HCT116 (cell line): ENCODE measurements at regions not wholly inside any gene's neighbourhood (a gene's known extent, or its start where the extent isn't known, plus 50 kb on each side); places are given as distances from the start of the nearest gene placed in this dataset.

ENCODE experiments used
- ATAC-seq: fragments of 200-7000 bp; cut with Tn5 transposase; 2 replicates; pipeline ENCODE4 v1.9.1; 2020; ENCODE audit warnings: mild to moderate bottlenecking, moderate library complexity
- BruUV-seq: library from RNA; stranded (reverse); fragments of 400-500 nt; replicated peaks from 2 replicates; lab custom pipeline; 2021; lab: Mats Ljungman, UMichigan
- CTCF ChIA-PET: fragments of 300-600 bp; sonication (Branson Sonifier 250); formaldehyde crosslinking; loops from one replicate; lab custom pipeline; 2021; ENCODE audit warnings: antibody characterized with exemption; lab: Charles Lee
- POLR2A ChIA-PET: fragments of 300-600, 350-600 bp; sonication (Branson Sonifier 250); formaldehyde crosslinking; loops from one replicate; lab custom pipeline; 2021; ENCODE audit warnings: antibody characterized with exemption; lab: Charles Lee
- RAD21 ChIA-PET, 2 experiments: fragments of 300-600 bp; sonication (Branson Sonifier 250); formaldehyde crosslinking; loops; one replicate each; lab custom pipeline; 2023; ENCODE audit warnings: low total read pairs in 2 of 2; ENCODE audit not compliant: uncharacterized antibody in 2 of 2, unreplicated experiment in 2 of 2, low non-redundant PET in 1 of 2; lab: Charles Lee
- DNase-seq: peaks from one replicate; pipeline ENCODE4 v3.0.0-alpha.2; 2010; ENCODE audit warnings: low read depth, low spot score
- H2AFZ ChIP-seq: fragments of 200-600 bp; shearing (Covaris generic), sonication (generic); 2 replicates; pipeline ENCODE4 v1.6.1; 2017; ENCODE audit warnings: low read depth, mixed run types, mixed read lengths, antibody characterized with exemption, low read length; ENCODE audit not compliant: poor library complexity, severe bottlenecking
- H3K27ac ChIP-seq: 2 replicates; pipeline ENCODE4 v1.5.1; 2012; ENCODE audit warnings: low read depth, low read length
- H3K27me3 ChIP-seq: fragments of 200-600 bp; sonication (generic); 2 replicates; pipeline ENCODE4 v1.6.1; 2016; ENCODE audit warnings: mixed run types, low read length, mixed read lengths; ENCODE audit not compliant: insufficient read depth
- H3K36me3 ChIP-seq, 2 experiments: fragments of 200-500 bp in 1 of 2; fragments of 200-600 bp in 1 of 2; sonication (Bioruptor generic) in 1 of 2; sonication (generic) in 1 of 2; 2 replicates each; pipeline versions ENCODE4 v1.5.1 to v1.6.1; 2014 to 2016; ENCODE audit warnings: low read length in 2 of 2, inconsistent platforms in 1 of 2, mixed read lengths in 1 of 2, mixed run types in 1 of 2; ENCODE audit not compliant: insufficient read depth in 2 of 2, control insufficient read depth in 1 of 2
- H3K4me1 ChIP-seq, 2 experiments: fragments of 200-600 bp in 1 of 2; sonication (generic) in 1 of 2; 2 replicates each; pipeline versions ENCODE4 v1.5.1 to v1.6.1; 2012 to 2017; ENCODE audit warnings: low read length in 2 of 2, inconsistent platforms in 1 of 2, mild to moderate bottlenecking in 1 of 2, mixed read lengths in 1 of 2, mixed run types in 1 of 2, moderate library complexity in 1 of 2; ENCODE audit not compliant: insufficient read depth in 2 of 2, control insufficient read depth in 1 of 2
- H3K4me2 ChIP-seq: fragments of 200-600 bp; sonication (generic); 2 replicates; pipeline ENCODE4 v1.6.1; 2017; ENCODE audit warnings: mixed run types, low read length, mixed read lengths
- H3K4me3 ChIP-seq, 2 experiments: fragments of 200-600 bp in 1 of 2; sonication (generic) in 1 of 2; replicated peaks in 1 of 2; 2 replicates each; pipeline ENCODE4 v1.5.1; 2011 to 2016; ENCODE audit warnings: low read length in 2 of 2, control low read depth in 1 of 2, low read depth in 1 of 2, mild to moderate bottlenecking in 1 of 2, mixed read lengths in 1 of 2, mixed run types in 1 of 2
- H3K79me2 ChIP-seq: fragments of 200-600 bp; sonication (generic); 2 replicates; pipeline ENCODE4 v1.6.1; 2017; ENCODE audit warnings: mild to moderate bottlenecking, mixed run types, low read length, moderate library complexity, mixed read lengths; ENCODE audit not compliant: insufficient read depth
- H3K9ac ChIP-seq: fragments of 200-600 bp; sonication (generic); 2 replicates; pipeline ENCODE4 v1.6.1; 2016; ENCODE audit warnings: low read length, mixed read lengths
- H3K9me2 ChIP-seq: fragments of 200-600 bp; sonication (generic), shearing (Covaris generic); 2 replicates; pipeline ENCODE4 v1.6.1; 2017; ENCODE audit warnings: mixed run types, mild to moderate bottlenecking, moderate library complexity; ENCODE audit not compliant: insufficient read depth
- H3K9me3 ChIP-seq, 2 experiments: fragments of 200-500 bp in 1 of 2; fragments of 200-600 bp in 1 of 2; sonication (Bioruptor generic) in 1 of 2; sonication (generic) in 1 of 2; 2 replicates each; pipeline ENCODE4 v1.6.1; 2014 to 2017; ENCODE audit warnings: low read length in 2 of 2, mixed read lengths in 2 of 2, inconsistent platforms in 1 of 2, low read depth in 1 of 2, mild to moderate bottlenecking in 1 of 2, mixed run types in 1 of 2, moderate library complexity in 1 of 2; ENCODE audit not compliant: control insufficient read depth in 1 of 2, insufficient read depth in 1 of 2
- H4K20me1 ChIP-seq: fragments of 200-600 bp; sonication (generic), shearing (Covaris generic); 2 replicates; pipeline ENCODE4 v1.6.1; 2017; ENCODE audit warnings: mixed run types, mild to moderate bottlenecking, moderate library complexity; ENCODE audit not compliant: insufficient read depth
- CBX3 ChIP-seq: IDR thresholded peaks from 2 replicates; pipeline ENCODE4 v1.6.1; 2012; ENCODE audit warnings: low read depth
- CEBPB ChIP-seq: IDR thresholded peaks from 2 replicates; pipeline ENCODE4 v1.6.1; 2012; ENCODE audit warnings: low read depth
- CTCF ChIP-seq, 3 experiments: fragments of 200-600 bp in 1 of 3; sonication (generic) in 1 of 3; IDR thresholded peaks in 2 of 3; conservative IDR thresholded peaks in 1 of 3; 2 replicates each; pipeline ENCODE4 v1.5.1; 2012 to 2017; ENCODE audit warnings: low read depth in 2 of 3, low read length in 2 of 3, antibody characterized with exemption in 1 of 3, borderline replicate concordance in 1 of 3, control low read depth in 1 of 3, mild to moderate bottlenecking in 1 of 3, mixed read lengths in 1 of 3, mixed run types in 1 of 3, moderate library complexity in 1 of 3; ENCODE audit not compliant: insufficient read depth in 1 of 3
- EGR1 ChIP-seq: IDR thresholded peaks from 2 replicates; pipeline ENCODE4 v1.6.1; 2012; ENCODE audit warnings: low read depth
- ELF1 ChIP-seq: IDR thresholded peaks from 2 replicates; pipeline ENCODE4 v1.6.1; 2012; ENCODE audit warnings: low read depth, borderline replicate concordance
- EZH2phosphoT487 ChIP-seq: fragments of 200-600 bp; IDR thresholded peaks from 2 replicates; pipeline ENCODE4 v1.6.1; 2018; ENCODE audit warnings: antibody characterized with exemption, borderline replicate concordance
- FOSL1 ChIP-seq: IDR thresholded peaks from 2 replicates; pipeline ENCODE4 v1.6.1; 2012; ENCODE audit warnings: low read depth
- JUND ChIP-seq: IDR thresholded peaks from 2 replicates; pipeline ENCODE4 v1.6.1; 2012
- MAX ChIP-seq: IDR thresholded peaks from 2 replicates; pipeline ENCODE4 v1.6.1; 2012
- POLR2A ChIP-seq: IDR thresholded peaks from 2 replicates; pipeline ENCODE4 v1.7.0; 2011; ENCODE audit warnings: borderline replicate concordance; ENCODE audit not compliant: insufficient read depth, insufficient read length; ENCODE audit errors: extremely low read depth
- POLR2AphosphoS5 ChIP-seq: IDR thresholded peaks from 2 replicates; pipeline ENCODE4 v1.6.1; 2011; ENCODE audit warnings: mild to moderate bottlenecking, low read depth, low read length, moderate library complexity
- RAD21 ChIP-seq: IDR thresholded peaks from 2 replicates; pipeline ENCODE4 v1.6.1; 2012; ENCODE audit warnings: low read depth, mild to moderate bottlenecking
- REST ChIP-seq: IDR thresholded peaks from 2 replicates; pipeline ENCODE4 v1.6.1; 2012; ENCODE audit warnings: low read depth
- SIN3A ChIP-seq: IDR thresholded peaks from 2 replicates; pipeline ENCODE4 v1.6.1; 2012; ENCODE audit warnings: low read depth
- SP1 ChIP-seq: IDR thresholded peaks from 2 replicates; pipeline ENCODE4 v1.6.1; 2012; ENCODE audit warnings: low read depth
- SRF ChIP-seq: IDR thresholded peaks from 2 replicates; pipeline ENCODE4 v1.6.1; 2012; ENCODE audit warnings: low read depth
- TCF7L2 ChIP-seq: IDR thresholded peaks from 2 replicates; pipeline ENCODE4 v1.7.0; 2011; ENCODE audit warnings: borderline replicate concordance, inconsistent platforms; ENCODE audit not compliant: insufficient read depth, insufficient read length; ENCODE audit errors: extremely low read depth
- ZBTB33 ChIP-seq: IDR thresholded peaks from 2 replicates; pipeline ENCODE4 v1.6.1; 2011; ENCODE audit warnings: mild to moderate bottlenecking, low read length, moderate library complexity; ENCODE audit not compliant: insufficient replicate concordance; ENCODE audit errors: extremely low read depth
- ZFX ChIP-seq: fragments of 450-650 bp; IDR thresholded peaks from 2 replicates; pipeline ENCODE4 v1.6.1; 2017
- ZNF274 ChIP-seq: fragments of 200-500 bp; sonication (Bioruptor generic); IDR thresholded peaks from 2 replicates; pipeline ENCODE4 v1.6.1; 2014; ENCODE audit warnings: mild to moderate bottlenecking, low read depth, low read length, inconsistent platforms
- intact Hi-C: fragments of 100-400 bp; cut with micrococcal nuclease; formaldehyde crosslinking; loops from 2 replicates; pipeline ENCODE4 v1.10.0; 2022

- DNase-seq = no peak
- ChIA-PET POLR2A (no interaction called here), RAD21 (no interaction called here)
- Histone ChIP-seq H3K36me3 (no peaks in the 10 kb centered on the region), H3K27me3 (no peaks in the 10 kb centered on the region), H3K79me2 (no peaks in the 10 kb centered on the region)
- TF ChIP-seq SRF (no peak), POLR2AphosphoS5 (no peak), CBX3 (no peak), EGR1 (no peak), FOSL1 (no peak), EZH2phosphoT487 (no peak), ZBTB33 (no peak), TCF7L2 (no peak), ZNF274 (no peak), RAD21 (no peak), POLR2A (no peak), REST (no peak), JUND (no peak), SIN3A (no peak), SP1 (no peak), CEBPB (no peak), ELF1 (no peak), CTCF (IDR thresholded peaks at IDR 0.05 in 2 of 3, conservative IDR thresholded peaks at IDR 0.05 in 1 of 3; ENCODE audit: borderline replicate concordance in 1 of 3, insufficient read depth in 1 of 3, low read depth in 2 of 3, low read length in 2 of 3) (no peak), ZFX (no peak), MAX (no peak)
- TF ChIP-seq, all 23 proteins: peak for 0
- no peak for ATAC-seq
- no peak overlapping the region for H3K4me2 ChIP-seq
- no peak overlapping the region for H2AFZ ChIP-seq
- no TSS peak for BruUV-seq
- H3K4me1 ChIP-seq = no peaks in the 10 kb centered on the region
- no peak overlapping the region for H3K4me3 ChIP-seq
- no peaks in the 10 kb centered on the region for H3K9me2 ChIP-seq
- intact Hi-C loops = no loop called here
- CTCF ChIA-PET = no interaction called here
- H3K27ac ChIP-seq = no peak overlapping the region
- no peaks in the 10 kb centered on the region for H3K9me3 ChIP-seq
- H4K20me1 ChIP-seq = no peaks in the 10 kb centered on the region
- H3K9ac ChIP-seq = no peak overlapping the region
Measured at GRCh38 chr15:95479308-95479707, 851.2 kb upstream of the NR2F2 start.
